Activated CD8-positive, alpha-beta memory T cell treated with anti-CD3 and anti-CD28 coated beads for 24 hours (primary cell): ENCODE measurements at regions not wholly inside any gene's neighbourhood (a gene's known extent, or its start where the extent isn't known, plus 50 kb on each side); places are given as distances from the start of the nearest gene placed in this dataset.

Experiments
- DNase-seq: peaks from one replicate; pipeline ENCODE4 v3.0.0-alpha.2; 2020

DNA sequence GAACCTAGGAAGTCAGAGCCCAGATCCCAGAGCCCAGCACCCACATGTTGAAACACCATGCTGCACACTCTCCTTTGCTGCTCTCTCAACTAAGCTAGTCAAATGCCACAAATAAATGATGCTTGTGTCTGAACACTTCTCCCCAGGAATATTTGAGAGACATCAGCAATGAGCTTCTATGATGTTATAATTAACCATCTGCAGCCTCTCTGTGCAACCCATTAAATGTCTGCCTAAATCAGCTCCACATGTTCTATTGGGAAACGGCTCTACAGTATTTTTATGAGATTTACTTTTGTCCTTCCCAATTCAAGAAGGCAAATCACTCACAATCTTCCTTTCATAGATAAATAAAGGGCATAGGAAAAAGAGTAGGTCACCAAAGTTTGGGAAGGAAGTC is 266.8 kb upstream of the PARD3B start:
- DNase-seq: no peak

DNA sequence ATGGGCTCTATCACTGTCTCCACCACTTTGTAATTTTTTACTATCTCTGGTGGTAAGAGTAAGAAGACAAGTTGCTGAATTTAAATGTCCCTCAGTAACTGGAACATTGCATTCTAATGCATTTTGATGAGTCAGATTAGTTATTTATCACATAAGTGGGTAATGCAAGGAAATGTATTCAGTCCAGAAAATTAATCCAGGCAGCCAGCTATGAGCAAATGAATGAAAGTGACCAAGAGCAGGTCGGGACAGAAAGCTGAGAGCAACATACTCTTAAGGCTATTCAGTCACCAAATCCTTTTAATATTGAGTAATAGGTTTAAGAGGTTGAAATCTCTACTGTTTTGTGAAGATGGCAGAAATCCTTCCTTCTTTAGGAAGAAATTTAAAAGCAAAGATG is 265.5 kb upstream of the PARD3B start:
- DNase-seq: no peak

DNA sequence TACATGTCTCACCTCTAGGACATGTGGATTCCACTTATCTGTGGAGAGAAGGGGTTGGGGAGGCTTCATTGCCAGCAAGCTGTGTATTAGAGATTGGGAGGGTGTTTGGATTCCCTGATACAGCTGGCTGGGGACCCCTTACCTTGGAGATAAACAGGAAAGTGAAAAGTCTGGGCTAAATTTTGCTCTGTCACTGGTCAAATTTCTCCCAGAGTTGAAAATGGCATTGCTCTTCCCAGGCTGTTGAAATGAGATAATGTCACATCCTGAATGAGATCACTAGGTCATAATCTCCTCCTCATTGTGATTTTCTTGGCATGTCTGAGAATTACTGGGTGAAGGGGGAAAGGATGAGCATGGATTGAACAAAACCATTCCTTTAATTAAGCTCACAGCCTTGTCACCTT is 265.0 kb upstream of the PARD3B start:
- DNase-seq: no peak

DNA sequence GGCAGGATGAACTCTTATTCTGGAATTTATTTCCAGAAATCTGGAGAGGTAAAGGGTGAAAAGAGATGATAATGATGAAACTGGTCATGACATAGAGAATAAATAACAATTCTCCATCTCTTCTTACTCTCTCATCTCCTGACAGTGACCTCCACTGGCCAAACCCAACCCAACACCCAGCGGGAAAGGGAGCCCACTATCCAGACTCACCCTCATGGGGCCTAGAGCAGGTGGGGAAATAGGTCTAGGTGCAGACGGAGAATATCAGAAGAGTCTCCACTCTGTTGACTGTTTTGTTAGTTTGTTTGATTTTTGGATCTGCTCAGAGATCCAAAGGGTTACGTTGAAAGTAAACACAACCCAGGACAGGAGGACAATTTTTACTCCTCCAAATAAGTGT is 263.2 kb upstream of the PARD3B start:
- no peak for DNase-seq

DNA sequence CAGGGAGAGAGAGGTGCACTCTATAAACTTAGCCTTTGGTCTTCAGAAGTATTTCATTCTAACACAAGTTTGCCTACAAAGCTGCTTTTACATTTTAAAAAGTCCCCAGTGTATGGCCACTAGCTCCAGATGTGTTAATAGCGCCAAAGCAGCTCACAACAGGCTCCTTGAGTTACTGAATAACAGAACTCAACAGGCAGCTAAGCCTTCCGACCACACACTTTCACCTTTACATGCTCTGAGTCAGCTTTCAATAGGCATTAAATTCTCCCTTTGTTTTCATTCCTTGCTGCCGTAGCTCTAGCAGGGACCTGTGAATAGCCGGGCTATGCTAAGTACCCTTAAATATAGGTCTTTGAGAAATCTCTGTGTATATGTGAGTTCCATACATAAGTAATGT is 262.8 kb upstream of the PARD3B start:
- no peak for DNase-seq

DNA sequence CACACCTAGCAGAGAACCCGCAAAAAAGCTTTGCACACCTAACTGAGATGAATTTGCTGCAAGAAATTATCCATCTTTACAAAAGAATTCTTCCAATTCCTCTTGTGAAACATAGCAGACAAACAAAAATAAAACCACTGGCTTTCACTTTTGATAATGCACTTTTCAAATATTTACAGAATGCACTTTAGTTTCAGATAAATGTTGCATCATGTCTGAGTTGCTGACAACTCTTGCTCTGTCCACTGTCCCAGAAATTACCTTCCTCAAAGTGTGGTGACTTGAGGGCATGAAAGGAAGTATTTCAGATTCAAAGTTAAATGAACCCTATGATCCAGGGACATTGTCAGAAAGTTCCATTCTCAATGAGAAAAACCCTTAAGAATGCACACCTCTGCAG is 256.2 kb upstream of the PARD3B start:
- DNase-seq: no peak

DNA sequence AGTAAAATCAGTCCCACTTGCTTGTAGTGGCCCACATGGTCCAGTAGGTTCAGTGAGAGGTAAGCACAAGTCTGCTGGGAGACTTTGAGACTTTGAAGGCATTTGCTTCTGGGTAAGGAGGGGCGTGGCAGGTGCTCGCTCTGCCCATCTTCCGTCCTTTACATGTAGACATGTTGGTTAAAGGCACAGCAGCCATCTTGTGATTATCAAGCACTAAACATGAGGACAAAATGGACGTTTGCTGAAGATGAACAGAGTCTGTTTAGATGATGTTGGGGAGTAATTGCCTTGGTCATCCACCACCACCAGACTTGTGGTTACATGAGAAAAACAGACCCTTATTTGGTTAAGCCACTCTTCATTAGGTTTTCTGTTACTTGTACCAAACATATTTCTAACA is 252.8 kb upstream of the PARD3B start:
- DNase-seq: no peak

DNA sequence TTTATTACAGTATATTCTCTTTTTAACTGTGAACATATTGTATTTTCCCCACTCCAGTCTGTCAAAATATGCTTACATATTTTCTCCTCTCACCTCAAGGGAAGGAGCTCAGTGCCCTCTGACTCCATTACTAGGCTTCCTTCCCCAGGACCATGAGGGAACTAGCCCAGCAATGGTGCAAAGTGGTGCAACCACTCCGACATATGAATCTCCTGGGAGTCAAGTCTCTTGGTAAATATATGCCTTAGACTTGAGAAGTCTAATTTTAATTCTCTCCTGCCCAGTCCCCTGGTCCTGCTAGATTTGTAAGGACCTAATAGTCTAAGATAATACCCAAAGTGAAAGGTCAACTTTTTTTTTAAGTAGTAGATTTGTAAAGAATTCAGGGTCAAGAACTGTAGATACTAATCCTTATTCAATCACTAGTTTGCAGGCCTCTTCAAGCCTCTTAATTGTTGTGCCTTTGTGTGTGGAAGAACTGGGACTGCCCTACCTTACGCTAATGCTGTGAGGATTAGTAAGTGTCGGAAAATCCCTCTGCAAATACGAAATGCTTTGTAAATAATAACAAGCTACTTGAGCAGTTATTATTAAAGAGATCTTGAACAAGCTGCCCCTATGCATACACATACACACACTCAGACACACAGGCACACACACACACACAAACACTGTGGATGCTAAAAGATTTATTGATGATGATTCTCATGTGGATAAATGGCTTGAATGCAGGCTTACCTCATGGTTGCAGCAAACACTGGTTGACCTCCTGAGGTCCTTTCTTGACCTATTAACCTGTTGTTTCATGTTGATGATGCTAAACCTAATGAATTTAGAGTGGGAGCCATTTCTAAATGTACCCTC is 251.2 kb upstream of the PARD3B start:
- DNase-seq: no peak

DNA sequence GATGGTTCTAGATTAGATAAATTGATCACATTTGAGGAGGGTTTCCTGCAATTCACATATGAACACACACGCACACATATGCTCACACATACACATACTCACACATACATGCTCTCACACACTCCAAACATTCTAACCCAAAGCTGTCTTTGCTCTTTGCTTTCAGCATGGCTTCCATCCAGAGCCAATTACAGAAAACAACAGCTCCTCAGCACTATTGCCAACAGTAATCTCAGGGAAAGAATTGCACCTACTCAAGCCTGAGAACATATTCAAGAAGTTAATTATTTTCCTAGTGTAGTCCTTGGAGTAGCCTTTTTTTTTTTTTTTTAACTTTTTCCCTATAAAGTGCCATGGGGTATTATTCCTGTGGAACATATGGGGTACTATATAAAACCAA is 246.9 kb upstream of the PARD3B start:
- no peak for DNase-seq

DNA sequence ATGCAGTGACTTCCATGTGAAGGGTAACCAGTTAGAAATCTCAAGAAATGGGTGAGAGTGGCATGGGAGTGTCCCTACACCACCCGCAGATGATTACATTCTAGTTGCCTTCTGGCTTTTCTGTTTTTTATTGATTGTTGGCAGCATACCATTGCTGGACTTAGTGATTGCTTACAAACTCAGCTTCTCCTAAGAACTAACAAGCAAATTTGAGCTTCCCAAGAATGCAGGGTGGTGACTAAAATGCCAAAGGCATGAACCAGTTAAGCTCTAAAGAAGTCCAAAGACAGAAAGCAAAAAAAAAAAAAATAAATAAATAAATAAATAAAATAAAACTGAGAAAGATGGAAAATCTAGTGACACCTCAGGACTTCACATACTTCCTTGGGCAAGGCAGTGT is 245.5 kb upstream of the PARD3B start:
- no peak for DNase-seq

DNA sequence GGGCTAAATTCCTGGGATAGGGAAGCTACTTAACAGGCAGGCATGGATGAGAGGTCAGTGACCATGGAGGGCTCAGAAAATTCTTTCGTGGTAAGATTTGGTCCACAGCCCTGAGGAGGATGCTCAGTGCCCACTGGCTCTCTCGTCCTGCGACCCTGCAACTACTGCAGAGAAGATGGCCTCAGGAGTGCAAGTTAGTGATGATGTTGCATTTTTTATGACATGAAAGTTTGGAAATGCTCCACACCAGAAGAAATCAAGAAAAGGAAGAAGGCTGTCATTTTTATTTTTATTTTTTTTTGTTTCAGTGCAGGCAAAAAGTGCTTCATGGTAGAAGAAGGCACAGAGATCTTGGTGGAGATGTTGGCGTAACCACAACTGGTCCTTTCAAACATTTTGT is 238.6 kb upstream of the PARD3B start:
- no peak for DNase-seq

DNA sequence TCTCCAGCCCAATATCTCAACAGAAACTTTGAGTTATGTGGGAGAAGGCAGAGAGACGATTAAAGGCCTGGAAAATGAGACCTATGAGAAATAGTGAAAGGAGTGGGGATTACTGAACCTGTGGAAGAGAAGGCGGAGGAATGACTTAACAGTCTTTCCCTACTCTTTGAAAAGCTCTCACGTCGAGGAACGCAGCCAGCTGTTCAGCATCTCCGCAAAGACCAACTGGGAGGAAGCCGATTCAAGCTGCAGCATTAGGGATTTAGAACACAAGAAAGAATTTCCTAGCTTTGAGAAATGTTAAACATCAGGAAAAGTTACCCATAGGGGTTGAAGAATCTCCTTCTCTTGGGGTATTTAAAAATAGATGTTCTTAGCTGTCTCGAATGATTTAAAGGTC is 233.2 kb upstream of the PARD3B start:
- DNase-seq: no peak

DNA sequence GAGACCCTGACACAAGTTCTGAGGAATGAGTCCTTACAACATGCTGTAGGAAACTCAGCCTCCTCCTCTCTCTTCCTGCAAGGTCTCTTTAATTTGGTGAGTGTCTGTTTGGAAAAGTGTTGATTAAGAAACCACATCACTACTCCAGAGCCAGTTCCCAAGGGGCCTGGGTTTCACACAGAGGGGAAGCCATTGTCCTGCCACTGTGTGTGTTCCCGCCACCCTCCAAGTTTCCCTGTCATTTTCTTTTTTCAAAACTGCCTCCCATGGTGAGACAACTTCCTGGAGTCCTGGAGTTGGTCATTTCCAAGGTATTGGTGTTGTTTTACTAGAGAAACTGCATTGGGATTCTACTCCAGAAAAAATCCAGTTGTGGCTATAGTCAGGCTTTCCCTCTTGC is 232.0 kb upstream of the PARD3B start:
- no peak for DNase-seq

DNA sequence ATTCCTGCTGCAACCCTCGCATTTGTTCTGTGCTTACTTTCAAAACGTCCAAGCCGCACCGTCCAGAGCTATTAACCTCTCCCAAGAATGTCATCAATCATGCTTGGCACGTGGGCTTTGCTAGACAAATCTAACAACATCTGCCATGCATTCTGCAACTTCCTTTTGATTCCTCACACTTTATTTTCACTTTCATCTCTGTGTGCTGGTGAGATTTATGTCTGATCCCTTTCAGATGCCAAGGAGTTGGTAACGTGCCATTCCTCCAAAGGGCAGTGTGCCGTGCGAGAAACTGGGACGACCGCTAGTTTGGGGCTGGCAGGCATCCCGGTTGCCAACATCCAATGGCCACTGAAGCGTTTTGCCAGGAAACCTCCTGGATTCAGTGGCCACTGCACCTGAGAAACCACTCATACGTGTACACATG is 230.0 kb upstream of the PARD3B start:
- no peak for DNase-seq

DNA sequence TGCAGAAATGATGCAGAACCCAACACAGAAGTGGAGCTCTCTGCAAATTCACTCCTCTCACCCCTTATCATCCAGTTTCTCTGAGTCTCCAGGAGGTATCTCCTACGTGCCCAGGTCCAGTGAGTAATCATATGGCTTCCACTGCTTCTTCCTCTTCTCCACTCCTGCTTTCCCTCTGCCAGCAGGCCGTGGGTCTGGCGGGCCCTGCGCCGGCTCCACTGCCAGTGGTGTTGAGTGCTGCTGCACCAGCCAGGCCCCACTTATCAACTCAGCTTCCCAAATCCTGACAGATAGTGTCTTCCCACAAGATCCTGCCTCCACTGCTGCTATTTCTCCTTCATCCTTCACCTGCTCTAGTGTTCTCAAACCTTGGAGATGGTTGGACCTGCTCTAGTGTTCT is 227.6 kb upstream of the PARD3B start:
- no peak for DNase-seq

DNA sequence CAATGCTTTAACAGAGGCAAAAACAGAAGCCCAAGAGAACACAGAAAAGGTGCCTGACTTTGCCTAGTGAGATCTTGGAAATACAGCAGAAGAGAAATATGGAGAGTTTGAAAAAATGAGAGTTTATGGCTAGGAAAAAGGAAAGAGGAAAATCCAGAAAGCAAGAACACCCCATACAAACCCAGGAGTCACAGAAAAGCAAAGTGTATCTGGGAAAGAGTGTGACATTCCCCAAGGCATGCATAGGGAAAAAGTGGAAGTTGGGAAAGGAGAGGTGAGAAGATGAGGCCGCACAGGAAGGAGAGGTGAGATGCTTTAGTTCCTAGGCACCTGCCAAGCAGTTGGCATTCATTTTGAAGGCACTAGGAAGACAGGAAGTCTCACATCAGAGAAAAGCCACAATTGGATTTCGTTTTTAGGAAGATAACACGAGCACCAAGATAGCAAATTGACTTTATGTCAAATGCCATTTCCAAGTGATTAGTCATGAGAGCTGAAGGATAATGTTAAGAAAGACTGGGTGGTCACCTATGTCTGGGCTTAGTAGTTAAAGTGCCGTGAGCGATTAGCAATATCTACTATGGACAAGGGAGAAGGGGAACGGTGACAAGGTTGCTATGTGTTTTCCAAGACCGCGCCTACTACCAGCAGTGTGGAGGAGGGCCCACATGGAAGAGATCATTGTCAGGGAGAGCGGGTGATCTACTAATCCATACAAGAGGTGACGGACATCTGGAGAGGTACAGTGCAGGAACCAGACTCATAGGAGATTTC is 224.1 kb upstream of the PARD3B start:
- DNase-seq: no peak

DNA sequence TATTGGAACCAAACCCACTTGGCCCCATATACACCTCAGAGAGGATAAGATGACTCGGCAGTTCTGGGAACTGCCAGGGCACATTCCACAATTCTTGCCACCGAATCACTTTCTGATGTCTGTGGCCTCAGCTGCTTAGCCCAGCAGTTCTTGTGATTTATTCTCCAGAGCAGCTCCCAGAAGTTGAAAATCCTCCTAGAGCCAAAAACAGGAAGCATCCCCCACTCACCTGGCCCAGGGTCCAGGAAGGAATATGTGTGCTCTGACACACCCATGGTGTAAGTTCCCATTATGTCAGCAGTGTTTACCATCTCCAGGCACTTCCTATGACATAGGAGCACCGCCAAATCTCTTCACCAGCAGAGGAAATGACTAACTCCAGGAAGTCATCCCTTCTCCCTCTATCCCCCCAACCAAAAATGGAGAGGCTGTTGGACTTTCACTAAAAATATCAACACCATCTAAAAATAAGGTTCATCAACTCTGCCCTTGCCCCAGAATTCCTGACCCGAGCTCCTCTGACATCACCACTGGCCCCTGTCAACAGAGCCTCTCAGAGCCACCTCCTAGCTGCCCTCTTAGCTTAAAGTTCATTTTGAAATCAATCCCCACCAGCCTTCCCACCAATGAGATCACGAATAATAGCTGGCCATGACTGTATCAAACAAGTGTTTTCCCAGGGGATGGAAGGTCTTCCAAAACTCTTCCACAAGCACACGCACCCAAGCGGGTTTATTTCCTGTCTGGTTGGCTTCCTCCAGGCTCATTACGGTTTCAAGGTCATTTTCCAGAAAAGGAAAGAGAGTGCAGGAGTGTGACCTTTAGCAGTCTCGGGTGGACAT is 223.1 kb upstream of the PARD3B start:
- no peak for DNase-seq

DNA sequence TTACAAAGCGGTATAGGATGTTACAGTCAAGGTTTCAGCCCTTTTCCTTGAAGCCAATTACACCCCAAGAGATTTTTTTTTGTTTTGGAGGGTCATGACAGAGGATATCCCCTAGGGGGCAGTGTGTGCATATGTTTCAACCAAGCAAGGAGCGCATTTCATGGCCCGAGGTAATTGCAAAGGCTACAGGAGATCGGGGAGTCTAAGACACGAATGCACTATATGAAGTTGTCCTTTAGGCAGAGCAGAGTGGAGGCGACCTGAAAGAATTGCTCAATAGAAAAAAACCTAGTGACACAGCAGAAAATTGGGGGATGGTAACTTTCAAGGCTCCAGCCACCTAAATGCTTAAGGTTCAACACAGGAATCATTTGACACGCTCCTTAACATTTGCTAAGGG is 219.8 kb upstream of the PARD3B start:
- peak; percentile 70 for DNase-seq

DNA sequence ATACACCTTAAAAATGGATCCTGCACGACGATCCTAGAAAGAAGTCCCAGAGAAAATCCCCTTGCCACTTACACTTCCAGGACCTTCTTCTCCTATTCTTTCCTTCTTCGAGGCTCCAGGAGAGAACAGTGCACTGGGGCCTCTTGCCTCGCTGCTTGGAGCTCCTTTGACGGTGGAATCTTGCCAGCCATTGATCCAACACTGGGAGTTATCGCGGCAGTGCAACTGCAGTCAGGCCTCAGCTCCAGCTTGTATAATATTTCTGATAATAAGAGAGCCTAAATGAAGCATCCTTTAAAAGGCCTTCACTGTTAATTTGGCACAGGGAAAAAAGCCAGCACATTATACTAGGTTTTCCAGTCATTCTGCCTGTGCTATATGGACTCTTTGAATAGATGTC is 216.9 kb upstream of the PARD3B start:
- DNase-seq: no peak

DNA sequence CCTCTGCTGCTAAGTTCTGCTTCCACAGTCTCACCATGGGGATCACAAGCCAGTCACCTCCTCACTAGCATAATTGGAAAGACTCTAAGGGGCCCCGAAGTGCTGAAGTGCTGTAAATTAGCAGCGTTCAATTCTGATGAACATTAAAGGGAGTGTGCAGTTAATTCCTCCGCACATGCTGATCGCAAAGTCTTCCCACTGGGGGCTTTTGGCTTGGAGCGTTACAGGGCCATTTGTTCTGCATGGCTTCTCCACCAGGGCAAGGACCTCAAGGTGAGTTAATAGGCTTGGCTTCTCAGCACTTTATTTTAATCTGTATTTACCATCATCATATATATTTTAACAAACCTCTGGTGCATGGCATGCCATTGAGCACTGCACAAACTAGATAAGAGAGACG is 216.3 kb upstream of the PARD3B start:
- no peak for DNase-seq

DNA sequence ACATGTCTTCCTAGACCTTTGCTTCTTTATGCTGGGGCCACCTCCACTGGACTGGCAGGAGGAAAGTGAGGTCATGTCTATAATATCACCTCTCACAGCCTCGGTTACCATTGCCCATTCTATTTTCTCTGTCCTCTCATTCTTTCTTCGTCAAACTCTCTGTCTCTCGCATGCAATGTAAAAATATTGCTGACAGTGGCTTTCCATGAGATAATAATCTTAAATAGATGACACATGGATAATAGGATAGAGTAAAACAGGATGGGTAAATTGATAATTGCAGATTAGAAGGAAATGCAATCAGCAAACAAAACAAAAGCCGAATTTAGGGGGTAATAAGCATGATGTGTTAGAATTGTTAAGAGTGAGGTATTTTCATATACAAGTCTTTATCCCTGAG is 215.7 kb upstream of the PARD3B start:
- DNase-seq: no peak

DNA sequence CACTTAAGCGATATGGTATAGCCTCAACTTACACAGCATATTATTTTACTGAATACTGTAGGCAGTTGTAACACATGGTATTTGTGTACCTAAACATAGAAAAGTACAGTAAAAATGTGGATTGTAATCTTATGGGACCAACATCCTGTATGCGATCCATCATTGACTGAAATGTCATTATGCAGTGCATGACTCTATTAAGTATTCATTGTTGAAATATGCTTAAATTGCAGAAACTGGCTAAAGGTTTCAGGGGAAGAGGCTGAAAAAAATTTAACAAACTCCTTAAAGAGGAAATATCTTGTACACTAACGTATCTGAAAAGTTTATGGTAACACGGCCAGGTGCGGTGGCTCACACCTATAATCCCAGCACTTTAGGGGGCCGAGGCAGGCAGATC is 214.1 kb upstream of the PARD3B start:
- DNase-seq: no peak

DNA sequence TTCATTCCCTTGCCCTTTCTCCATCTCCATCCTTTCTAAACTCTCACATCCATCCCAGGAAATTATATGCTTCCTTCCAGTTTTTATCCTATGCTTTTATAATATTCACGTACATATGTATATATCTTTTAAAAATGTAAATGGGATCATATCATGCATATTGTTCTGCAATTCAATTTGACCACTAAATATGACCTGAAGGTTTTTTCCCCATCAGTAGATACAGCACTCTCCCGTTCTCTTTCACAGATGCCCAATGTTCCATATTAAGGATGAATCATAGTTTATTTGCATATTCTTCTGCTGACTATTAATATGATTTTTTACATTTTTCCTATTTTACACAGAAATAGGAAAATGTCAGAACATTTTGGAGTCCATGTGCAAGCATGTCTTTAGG is 213.3 kb upstream of the PARD3B start:
- no peak for DNase-seq

DNA sequence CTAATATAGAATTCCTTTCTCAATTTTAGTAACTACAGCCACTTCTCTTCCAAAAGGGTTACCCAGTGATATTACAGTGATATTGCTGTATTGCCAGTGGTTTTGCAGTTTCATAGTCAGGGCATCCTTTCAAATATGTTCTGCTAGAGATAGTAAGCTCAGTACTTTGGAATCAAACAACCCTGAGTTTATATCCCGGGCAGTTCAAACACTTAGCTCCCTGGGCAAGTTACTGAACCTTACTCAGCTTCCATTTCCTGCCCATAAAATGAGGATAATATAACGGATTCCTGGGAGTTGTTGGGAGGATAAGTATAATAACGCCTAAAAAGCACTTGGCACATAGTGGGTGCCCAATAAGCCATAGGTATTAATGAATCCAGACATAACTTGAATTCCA is 212.6 kb upstream of the PARD3B start:
- no peak for DNase-seq
